ENCODE measurements at regions not wholly inside any gene's neighbourhood (a gene's known extent, or its start where the extent isn't known, plus 50 kb on each side); places are given as distances from the start of the nearest gene placed in this dataset.

GRCh38 chr9:89939626-89940292 is 334.9 kb downstream of the GADD45G start:
- H3K27ac ChIP-seq (ENCODE audit: control insufficient read depth, insufficient read depth): no peak overlapping the region
- DNase-seq (ENCODE audit: low read depth, low spot score): no peak
- intact Hi-C loops (cut with micrococcal nuclease; ENCODE audit: unreplicated experiment) (no loop called here), in situ Hi-C loops (cut with MboI) (no loop called here)
- H2AFZ ChIP-seq (ENCODE audit: control insufficient read depth, low read depth, low read length): no peak overlapping the region
- TF ChIP-seq BCL3 (IDR thresholded peaks at IDR 0.05; ENCODE audit: borderline replicate concordance, insufficient read depth, low read depth, low read length, poor library complexity, severe bottlenecking) (no peak), TAF1 (IDR thresholded peaks at IDR 0.05; ENCODE audit: borderline replicate concordance, low read depth, low read length) (no peak), KLF5 (IDR thresholded peaks at IDR 0.05; ENCODE audit: partially characterized antibody) (no peak), KDM1A (IDR thresholded peaks at IDR 0.05; ENCODE audit: borderline replicate concordance) (no peak), TARDBP (IDR thresholded peaks at IDR 0.05; ENCODE audit: borderline replicate concordance) (no peak), SRF (IDR thresholded peaks at IDR 0.05; ENCODE audit: low read depth in 2 of 2, low read length in 2 of 2) (no peak), NR2C1 (IDR thresholded peaks at IDR 0.05) (no peak), TCF12 (IDR thresholded peaks at IDR 0.05; ENCODE audit: low read depth, low read length) (no peak), FOS (IDR thresholded peaks at IDR 0.05; ENCODE audit: borderline replicate concordance, extremely low read depth, insufficient read length) (no peak), EED (IDR thresholded peaks at IDR 0.05; ENCODE audit: low read depth) (no peak), SREBF1 (IDR thresholded peaks at IDR 0.05; ENCODE audit: low read length) (no peak), PKNOX1 (IDR thresholded peaks at IDR 0.05) (no peak), TCF7 (IDR thresholded peaks at IDR 0.05; ENCODE audit: borderline replicate concordance) (no peak), SMARCA5 (IDR thresholded peaks at IDR 0.05) (no peak), ZZZ3 (IDR thresholded peaks at IDR 0.05; ENCODE audit: control insufficient read depth, insufficient read length, low read depth) (no peak), PBX3 (IDR thresholded peaks at IDR 0.05; ENCODE audit: insufficient replicate concordance, low read depth, low read length) (no peak)
- H3K9me3 ChIP-seq (replicated peaks; ENCODE audit: control insufficient read depth, insufficient read depth, low read length): no peaks in the 10 kb centered on the region
- H3K4me2 ChIP-seq (ENCODE audit: control insufficient read depth, insufficient read depth): no peak overlapping the region
- H3K4me3 ChIP-seq: no peak overlapping the region
- H3K27me3 ChIP-seq (replicated peaks in 1 of 2; ENCODE audit: control insufficient read depth in 2 of 2, insufficient read depth in 2 of 2, low read length in 1 of 2): peaks cover 0 to 7% of the 10 kb centered on the region in 2 experiments; a peak in 2 of 4 replicates
- H3K79me2 ChIP-seq (ENCODE audit: control insufficient read depth, insufficient read depth, low read length): no peaks in the 10 kb centered on the region
- POLR2A ChIA-PET: no interaction called here
- ATAC-seq: no peak
- H3K36me3 ChIP-seq (ENCODE audit: control insufficient read depth in 2 of 2, insufficient read depth in 2 of 2, low read length in 1 of 2): no peaks in the 10 kb centered on the region
- no peak for FAIRE-seq
- 36% methylated on average over 14 of the region's 14 CpGs for WGBS (ENCODE audit: insufficient coverage, insufficient replicate concordance, low lambda C conversion rate, missing lambda C conversion rate)
- SMC1A ChIA-PET (ENCODE audit: uncharacterized antibody, unreplicated experiment): no interaction called here
- CTCF ChIA-PET: no interaction called here
- no peaks in the 10 kb centered on the region for H4K20me1 ChIP-seq (ENCODE audit: control insufficient read depth, insufficient read depth)
- H3K4me1 ChIP-seq (ENCODE audit: control insufficient read depth, insufficient read depth, low read length): no peaks in the 10 kb centered on the region
- RAD21 ChIA-PET (ENCODE audit: unreplicated experiment): no interaction called here
- no TSS peak for BruUV-seq (replicated peaks)
- no peak overlapping the region for H3K9ac ChIP-seq (ENCODE audit: control insufficient read depth, insufficient read depth, low read length)
